DND-41 (cell line): ENCODE measurements at regions not wholly inside any gene's neighbourhood (a gene's known extent, or its start where the extent isn't known, plus 50 kb on each side); places are given as distances from the start of the nearest gene placed in this dataset.
"Not testable (repeated sequence)": the region's sequence is repeated elsewhere in the genome, so short reads cannot be mapped to it uniquely, and the experiment has no call there.

Source experiments
- CTCF ChIP-seq: IDR thresholded peaks from 2 replicates; pipeline ENCODE4 v1.5.1; 2012; ENCODE audit warnings: borderline replicate concordance, low read length, moderate library complexity, mild to moderate bottlenecking; ENCODE audit not compliant: poor library complexity, severe bottlenecking; ENCODE audit errors: extremely low read depth
- EZH2 ChIP-seq: IDR thresholded peaks from 3 replicates; pipeline ENCODE4 v1.6.1; 2012; ENCODE audit warnings: borderline replicate concordance, low read depth, mild to moderate bottlenecking, moderate library complexity, low read length, inconsistent platforms; ENCODE audit not compliant: severe bottlenecking

- not testable (repeated sequence) for TF ChIP-seq CTCF, EZH2
Measured at GRCh38 chr21:31787691-31788090, 55.8 kb upstream of the SCAF4 start.
